GM19351 (cell line): ENCODE measurements at regions not wholly inside any gene's neighbourhood (a gene's known extent, or its start where the extent isn't known, plus 50 kb on each side); places are given as distances from the start of the nearest gene placed in this dataset.
"Not testable (repeated sequence)": the region's sequence is repeated elsewhere in the genome, so short reads cannot be mapped to it uniquely, and the experiment has no call there.

ENCODE experiments used
- ATAC-seq: cut with Tn5 transposase; IDR thresholded peaks from one replicate; pipeline ENCODE4 v1.9.1; 2021; ENCODE audit warnings: mild to moderate bottlenecking, moderate library complexity; ENCODE audit not compliant: unreplicated experiment

DNA sequence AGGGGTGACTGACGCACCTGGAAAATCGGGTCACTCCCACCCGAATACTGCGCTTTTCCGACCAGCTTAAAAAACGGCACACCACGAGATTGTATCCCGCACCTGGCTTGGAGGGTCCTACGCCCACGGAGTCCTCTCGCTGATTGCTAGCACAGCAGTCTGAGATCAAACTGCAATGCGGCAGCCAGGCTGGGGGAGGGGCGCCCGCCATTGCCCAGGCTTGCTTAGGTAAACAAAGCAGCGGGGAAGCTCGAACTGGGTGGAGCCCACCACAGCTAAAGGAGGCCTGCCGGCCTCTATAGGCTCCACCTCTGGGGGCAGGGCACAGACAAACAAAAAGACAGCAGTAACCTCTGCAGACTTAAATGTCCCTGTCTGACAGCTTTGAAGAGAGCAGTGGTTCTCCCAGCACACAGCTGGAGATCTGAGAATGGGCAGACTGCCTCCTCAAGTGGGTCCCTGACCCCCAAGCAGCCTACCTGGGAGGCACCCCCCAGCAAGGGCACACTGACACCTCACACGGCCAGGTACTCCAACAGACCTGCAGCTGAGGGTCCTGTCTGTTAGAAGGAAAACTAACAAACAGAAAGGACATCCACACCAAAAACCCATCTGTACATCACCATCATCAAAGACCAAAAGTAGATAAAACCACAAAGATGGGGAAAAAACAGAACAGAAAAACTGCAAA, 714.5 kb upstream of the PITX2 start:
- not testable (repeated sequence) for ATAC-seq

DNA sequence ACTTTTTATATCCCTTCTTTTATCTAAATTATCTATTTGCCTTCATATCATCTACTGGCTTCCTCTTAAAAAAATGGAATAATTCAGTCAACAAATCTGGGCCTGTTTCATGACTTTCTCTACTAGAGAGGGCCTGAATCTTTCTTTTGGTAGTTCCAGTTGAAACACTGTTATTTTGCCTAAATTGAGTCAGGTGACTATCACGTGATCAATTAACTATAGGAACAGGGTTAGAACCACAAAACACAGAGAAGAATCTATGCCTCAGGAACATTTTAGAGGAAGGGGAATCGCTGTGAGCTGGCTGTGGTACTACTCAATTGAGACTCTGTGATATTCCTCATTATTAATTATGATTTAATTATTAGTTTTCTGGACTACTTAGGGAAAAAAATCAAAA, 736.7 kb upstream of the PITX2 start:
- ATAC-seq, result no peak

DNA sequence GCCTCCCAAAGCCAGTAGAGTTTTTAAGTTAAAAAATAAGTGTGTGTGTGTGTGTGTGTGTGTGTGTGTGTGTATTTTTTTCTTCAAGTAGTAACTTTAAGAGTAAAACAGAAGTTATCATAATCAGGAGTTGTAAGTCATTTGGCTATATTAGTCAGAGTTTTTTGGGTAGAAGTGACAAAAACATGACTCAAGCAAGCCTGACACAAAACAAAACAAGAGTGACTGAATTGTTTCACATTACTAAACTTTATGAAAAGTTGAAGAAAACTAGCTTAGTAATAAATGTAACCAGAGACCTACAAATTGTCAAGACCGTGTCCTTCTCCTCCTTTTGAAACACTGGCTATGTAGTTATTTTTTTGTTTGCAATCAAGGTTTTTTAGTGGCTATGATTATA, 738.0 kb upstream of the PITX2 start:
- no peak for ATAC-seq

DNA sequence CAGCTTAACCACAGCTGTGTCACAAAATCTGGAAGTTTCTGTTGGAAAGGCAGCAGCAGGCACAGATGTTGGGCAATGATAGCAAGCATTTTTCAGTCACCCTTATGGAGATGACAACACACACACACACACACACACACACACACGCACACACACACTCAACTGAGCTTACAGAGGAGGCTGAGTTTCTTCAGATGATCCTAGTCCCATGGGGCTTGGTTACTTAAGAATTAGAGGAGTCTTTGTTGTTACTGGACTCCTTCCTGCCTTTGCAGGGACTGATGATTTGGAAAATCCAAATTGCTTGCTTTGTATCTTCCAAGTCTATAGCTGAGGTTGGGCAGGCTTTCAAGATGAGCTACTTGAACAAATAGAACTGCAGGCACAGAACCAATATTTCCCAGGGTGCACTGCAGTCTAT, 740.1 kb upstream of the PITX2 start:
- ATAC-seq, result no peak

DNA sequence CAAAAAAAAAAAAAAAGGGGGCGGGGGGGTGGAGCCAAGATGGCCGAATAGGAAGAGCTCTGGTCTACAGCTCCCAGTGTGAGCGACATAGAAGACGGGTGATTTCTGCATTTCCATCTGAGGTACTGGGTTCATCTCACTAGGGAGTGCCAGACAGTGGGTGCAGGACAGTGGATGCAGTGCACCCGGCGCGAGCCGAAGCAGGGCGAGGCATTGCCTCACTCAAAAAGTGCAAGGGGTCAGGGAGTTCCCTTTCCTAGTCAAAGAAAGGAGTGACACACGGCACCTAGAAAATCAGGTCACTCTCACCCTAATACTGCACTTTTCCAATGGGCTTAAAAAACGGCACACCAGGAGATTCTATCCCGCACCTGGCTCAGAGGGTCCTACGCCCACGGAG, 755.0 kb upstream of the PITX2 start:
- not testable (repeated sequence) for ATAC-seq

DNA sequence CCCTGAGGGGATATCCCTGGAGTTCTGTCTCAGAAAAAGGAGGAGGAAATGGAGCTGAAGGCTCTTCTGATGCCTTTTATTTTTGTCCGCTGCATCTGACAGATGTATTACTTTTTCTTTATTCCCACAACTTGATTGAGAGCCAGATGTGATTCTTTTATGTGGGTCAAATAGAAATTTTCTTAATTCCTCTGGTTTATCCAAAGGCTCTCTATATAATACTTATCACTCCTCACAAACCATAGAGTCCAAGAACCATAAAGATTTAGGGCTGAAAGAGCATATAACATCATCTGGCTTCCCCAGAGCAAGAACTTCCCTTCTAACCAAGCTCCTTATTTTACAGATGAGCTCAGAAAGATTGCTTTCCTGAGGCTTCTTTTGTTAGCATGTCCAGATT, 756.7 kb upstream of the FAM241A start:
- ATAC-seq, result no peak

DNA sequence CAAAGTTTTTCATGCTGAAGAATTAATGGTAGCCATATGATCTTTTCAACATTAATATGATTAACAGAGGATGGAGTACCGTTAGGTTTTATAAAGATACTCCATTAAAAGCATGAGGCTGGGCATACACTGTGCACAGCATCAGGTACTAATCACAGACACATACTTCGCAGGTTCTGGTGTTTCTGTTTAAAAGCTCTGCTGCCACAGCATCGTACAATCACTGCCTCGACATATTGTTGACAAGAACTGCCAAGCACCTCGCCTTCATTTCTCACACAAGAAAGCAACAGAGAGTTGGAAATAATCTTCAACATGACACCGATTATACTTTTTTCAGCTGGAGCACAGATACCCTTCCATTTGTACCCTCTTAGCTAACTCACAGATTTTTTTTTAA, 753.4 kb upstream of the FAM241A start:
- ATAC-seq, result no peak

DNA sequence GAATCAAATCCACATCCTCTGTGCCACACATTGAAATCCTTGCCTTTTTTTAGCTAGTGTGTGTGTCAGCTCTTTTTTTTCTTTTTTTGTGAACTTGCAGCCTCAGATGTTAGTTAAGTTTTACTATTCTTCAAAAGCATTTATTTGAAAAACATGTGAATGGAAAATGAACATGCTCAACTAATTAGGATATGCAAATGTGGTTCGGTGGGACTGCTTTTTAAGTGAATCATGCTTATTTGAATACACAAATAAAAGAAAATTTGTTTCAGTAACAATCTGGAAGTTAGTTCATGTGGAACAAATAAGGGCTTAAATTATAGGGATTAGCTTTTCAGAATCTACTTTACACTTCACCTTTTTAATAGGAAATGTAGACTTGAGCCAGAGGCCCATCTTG, 751.5 kb upstream of the FAM241A start:
- no peak for ATAC-seq

DNA sequence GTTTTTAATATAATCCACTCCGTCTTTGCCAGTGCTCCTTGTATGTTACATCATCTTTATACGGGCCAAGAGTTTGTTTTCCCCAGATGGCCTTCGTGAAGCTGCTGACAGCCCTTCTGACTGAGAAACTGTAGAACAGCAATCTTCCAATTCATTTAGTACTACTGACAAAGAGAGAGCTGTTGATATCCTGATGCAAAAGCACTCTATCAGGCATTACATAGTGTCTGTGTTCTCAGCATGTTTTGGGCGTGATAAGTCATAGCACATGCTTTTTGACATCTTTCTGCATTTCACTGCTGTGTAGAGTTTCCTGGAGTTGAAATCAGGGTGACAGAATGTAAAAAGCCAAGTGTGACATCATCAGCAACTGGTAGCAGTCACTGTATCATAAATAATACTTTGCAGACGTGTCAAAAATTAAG, 746.3 kb upstream of the FAM241A start:
- ATAC-seq, result no peak

DNA sequence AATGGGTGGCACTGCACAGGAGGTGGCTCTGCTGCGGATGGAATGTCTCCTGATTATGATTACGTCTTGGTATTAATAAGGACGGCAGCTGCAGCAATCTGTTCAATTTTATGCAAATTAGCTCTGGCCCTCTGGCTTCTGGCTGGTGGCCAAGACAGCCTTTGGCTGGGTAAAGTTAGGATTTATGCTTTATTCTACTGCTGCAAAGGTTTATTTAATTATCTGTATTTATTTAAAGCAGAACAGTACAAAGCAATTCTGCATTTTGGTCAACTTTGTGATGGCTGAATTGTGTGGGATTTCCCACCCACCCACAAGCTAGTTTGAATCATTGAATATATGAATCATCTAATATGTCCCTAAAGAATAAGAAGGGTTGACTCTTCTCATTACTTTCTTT, 745.6 kb upstream of the FAM241A start:
- ATAC-seq, result no peak

DNA sequence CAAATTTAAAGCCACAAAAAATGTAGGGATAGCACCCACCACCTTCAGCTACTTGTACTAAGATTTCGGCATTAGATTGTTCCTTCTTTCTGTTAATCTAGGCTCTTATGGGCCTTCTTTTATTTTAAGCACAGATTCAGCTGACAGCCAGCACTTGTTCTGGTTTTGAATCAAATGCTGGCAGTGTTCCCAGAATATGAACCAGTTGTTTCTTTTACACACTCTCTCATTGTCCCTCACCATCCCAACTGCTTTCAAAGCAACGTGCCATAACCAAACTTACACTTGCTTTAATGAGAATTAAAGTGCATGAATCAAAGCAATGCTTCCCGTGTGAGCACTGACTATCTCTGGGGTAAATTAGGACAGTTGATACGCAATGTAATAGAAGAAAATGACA, 744.5 kb upstream of the FAM241A start:
- ATAC-seq, result no peak

DNA sequence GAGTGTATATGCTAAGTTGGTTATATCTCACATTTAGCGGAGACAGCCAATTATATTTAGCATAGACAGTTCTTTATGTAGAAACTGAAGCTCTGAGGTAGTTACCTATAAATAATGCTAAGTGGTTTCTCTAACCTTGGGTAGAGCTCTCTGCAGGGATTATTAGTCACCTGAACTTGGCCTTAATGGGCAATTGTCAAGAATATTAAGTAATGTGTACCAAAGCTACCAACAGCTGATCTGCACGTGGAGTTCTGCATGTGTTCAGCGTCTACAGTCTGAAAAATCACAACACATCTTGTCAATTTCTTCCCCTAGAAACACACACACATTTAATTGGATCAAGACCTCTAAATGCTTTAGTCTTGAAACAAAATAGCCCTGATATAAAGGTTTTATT, 740.6 kb upstream of the FAM241A start:
- ATAC-seq, result no peak

DNA sequence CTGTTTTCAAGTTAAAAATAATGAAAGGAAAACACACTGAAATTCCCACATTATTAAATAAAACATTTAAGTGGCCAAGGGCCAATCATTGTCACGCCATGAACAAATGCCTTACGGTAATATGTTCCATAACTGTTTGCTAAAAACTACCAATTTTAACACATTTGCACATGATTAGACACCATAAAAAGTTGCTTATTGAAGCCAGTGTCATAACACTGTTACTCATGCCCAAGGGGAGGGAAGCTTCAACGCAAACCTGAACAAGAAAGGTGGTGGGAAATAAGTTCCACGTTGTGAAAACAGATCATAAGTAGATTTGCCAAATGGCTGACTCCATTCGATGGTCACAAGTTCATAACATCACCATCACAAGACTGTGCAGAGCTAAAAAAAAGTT, 739.3 kb upstream of the FAM241A start:
- no peak for ATAC-seq

DNA sequence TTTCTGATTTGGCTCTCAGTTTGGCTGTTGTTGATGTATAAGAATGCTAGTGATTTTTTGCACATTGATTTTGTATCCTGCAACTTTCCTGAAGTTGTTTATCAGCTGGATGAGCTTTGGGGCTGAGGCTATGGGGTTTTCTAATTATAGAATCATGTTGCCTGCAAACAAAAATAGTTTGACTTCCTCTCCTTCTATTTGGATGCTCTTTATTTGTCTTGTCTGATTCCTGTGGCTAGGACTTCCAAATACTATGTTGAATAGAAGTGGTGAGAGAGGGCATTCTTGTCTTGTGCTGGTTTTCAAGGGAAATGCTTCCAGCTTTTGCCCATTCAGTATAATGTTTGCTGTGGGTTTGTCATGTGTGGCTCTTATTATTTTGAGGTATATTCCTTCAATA, 734.7 kb upstream of the FAM241A start:
- ATAC-seq, result no peak

DNA sequence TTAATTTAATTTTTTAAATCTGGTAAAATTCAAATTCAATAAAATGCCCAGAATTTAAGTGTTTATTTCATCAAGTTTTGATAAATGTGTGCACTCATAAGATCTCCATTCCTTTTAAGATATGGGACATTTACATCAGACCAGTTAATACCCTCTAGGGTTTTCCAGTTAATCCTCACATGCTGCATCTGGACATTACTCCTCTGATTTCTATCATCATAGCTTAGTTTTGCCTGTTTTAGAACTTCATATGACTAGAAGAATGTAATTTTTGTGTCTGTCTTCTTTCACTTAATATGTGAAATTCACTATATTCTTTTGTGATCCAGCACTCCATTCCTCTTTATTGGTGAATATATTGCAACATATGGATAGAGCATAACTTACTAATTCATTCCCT, 727.7 kb upstream of the FAM241A start:
- no peak for ATAC-seq

DNA sequence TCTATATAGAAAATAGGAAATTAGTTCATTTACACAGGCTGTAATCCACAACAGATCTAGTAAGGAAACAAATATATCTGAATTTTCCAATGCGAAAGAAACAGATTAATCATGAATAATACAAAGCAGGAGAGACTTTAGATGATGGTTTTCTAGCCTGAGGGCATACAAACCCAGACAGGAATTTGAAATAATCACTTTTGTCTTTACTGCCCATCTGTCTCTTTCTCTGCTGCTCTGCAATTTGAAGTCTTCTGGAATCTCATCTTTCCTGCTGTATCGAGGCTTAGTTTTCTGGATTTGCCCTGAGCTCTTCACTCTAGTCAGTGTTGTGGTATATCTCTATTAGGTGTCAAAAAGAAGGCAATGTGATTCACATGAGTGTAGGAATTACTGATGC, 711.8 kb upstream of the FAM241A start:
- ATAC-seq, result no peak

DNA sequence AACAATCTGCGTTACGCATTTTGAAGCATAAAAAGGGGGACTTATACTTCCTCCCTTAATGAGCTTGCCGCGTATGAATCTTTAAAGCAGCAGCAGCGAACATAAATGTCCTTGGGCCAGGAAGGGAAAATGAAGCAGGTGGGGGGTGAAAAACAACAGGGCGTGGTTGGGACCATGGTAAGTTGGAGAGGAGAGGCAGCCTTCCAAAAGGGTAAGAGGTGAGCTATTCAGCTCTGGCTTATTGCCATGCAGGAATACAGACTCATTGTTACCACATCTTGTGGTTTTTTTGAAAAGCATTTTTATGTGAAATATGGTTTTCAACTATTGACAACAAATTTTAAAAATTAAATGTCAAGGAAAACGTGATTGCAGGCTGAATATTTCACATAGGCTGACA, 710.7 kb upstream of the FAM241A start:
- no peak for ATAC-seq

DNA sequence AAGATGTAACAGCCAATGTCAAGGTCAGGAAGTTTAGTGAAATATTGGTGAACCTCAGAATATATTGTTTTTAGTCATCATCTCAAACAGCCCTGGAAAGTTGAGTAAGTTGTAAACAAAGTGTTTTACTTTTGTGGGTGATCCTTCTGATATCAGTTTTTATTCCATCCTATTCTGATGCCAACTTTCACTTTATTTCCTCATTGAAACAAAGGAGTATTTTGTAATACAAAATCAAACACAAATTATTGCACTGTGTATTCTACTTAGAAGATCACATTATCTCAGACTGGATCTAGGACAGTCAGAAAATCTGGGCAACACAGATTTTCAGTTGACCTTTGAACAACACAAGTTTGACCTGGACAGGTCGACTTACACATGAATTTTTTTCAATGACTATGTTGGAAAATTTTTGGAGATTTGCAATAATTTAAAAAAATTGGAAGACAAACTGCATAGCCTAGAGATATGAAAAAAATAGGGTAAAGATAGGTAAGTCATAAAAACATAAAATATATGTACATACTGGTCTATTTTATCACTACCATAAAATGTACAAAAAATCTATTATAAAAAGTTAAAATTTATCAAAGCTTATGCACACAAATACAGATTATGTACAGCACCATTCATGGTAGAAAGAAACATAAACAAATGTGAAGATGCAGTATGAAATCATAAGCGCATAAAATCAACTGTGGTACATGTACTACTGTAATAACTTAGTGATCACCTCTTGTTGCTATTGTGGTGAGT, 709.1 kb upstream of the FAM241A start:
- no peak for ATAC-seq

DNA sequence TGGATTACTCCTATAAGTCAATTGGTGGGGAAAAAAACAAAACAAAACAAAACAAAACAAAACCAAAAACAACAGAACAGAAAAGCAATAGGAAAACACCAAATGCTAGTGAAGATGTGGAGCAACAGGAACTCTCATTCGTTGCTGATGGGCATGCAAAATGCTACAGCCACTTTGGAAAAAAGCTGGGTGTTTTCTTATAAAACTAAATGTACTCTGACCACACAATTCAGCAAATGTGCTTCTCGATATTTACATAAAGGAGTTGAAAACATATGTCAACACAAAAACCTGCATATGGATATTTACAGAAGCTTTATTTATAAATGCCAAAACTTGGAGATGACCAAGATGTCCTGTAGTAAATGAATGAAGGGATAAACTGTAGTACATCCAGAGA, 703.6 kb upstream of the FAM241A start:
- no peak for ATAC-seq

DNA sequence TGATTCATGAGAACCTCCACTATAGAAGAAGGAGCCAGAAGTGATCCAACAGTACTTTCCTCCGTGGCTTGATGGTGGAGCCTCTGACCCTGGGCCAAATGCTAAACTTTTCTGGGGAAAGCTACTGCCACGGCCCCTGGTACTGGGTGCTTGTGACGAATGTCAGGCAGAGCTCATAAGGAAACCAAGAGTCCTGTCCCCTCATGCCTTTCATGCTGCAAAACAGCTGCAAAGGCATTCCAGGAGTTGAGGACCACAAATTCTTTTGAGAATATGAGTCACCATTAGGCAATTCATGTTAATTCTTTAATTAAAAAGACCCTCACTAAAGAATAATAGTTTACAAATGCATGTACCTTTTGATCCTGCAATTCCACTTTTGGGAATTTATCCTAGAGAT, 700.4 kb upstream of the FAM241A start:
- ATAC-seq, result not testable (repeated sequence)

DNA sequence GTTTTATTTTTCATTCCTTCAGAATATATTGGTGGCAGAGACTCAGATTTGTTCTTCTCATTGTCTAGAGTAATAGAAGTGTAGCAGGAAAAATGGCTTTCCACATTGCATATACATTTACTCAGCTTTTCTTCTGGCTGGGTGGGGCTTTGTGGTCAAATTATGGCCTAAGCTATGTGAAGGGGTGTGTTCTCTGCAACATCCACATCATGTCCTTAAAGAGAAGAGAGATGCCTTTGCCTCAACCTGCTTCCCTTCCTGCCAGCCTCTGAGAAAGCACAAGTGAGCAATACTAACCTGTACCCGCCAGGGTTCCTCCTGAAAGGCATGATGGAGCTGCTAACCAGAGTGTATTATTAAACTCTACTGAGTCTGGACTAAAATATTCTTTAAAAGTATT, 695.6 kb upstream of the FAM241A start:
- ATAC-seq, result no peak

DNA sequence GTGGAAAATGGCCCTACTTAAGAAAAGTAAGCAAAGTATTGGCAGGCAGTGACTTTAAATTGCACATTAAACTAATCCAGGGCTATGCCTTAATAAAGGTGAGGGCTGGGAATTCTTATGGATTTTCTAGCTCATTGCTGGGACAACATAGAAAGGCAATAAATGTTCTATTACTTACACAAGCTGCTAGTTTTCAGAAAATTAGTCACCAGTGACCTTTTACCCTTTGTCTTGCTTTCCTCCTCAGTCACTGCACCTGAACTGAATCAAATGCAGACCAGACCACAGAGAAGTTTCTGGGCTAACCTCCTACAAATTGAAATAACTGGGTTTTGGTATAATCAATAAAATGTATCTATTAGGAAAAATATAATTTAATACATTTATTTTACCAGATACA, 694.4 kb upstream of the FAM241A start:
- no peak for ATAC-seq

DNA sequence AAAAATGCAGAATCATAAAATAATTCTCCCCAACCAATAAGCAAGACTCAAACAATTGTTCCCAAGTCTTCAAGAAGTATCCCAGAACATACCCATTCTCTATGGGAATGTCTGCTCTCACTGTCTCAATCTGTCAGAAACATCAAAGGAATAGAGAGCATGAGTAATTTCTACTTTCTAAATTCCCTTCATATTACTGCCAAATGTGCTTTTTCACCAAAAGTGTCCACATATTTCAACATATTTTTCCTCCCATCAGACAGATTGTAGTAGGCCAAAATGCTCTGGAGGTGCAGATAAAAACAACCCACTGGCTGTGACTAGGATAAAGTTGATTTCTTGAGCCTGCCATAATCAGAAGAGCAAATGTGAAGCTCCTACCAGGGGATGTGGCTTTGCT, 692.0 kb upstream of the FAM241A start:
- no peak for ATAC-seq
